ENCODE measurements at regions not wholly inside any gene's neighbourhood (a gene's known extent, or its start where the extent isn't known, plus 50 kb on each side); places are given as distances from the start of the nearest gene placed in this dataset.

DNA sequence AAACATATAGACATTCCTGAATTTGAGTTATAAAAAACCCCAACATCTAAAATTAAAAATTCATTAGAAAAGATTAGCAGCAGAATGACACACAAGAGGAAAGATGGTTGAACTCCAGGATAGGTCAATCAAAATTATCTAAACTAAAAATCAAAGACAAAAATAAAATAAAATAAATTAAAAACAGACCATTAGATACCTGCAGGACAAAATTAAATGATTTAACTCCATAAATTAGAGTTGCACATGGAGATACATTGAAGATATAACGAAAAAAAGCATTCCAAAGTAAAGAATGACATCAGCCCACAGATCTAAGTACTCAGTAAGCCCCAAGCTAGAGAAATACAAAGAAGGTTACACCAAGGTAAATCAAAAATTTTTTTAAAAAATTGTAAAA is 226.1 kb upstream of the SORCS1 start (continued):
- TF ChIP-seq, protein P1, sequence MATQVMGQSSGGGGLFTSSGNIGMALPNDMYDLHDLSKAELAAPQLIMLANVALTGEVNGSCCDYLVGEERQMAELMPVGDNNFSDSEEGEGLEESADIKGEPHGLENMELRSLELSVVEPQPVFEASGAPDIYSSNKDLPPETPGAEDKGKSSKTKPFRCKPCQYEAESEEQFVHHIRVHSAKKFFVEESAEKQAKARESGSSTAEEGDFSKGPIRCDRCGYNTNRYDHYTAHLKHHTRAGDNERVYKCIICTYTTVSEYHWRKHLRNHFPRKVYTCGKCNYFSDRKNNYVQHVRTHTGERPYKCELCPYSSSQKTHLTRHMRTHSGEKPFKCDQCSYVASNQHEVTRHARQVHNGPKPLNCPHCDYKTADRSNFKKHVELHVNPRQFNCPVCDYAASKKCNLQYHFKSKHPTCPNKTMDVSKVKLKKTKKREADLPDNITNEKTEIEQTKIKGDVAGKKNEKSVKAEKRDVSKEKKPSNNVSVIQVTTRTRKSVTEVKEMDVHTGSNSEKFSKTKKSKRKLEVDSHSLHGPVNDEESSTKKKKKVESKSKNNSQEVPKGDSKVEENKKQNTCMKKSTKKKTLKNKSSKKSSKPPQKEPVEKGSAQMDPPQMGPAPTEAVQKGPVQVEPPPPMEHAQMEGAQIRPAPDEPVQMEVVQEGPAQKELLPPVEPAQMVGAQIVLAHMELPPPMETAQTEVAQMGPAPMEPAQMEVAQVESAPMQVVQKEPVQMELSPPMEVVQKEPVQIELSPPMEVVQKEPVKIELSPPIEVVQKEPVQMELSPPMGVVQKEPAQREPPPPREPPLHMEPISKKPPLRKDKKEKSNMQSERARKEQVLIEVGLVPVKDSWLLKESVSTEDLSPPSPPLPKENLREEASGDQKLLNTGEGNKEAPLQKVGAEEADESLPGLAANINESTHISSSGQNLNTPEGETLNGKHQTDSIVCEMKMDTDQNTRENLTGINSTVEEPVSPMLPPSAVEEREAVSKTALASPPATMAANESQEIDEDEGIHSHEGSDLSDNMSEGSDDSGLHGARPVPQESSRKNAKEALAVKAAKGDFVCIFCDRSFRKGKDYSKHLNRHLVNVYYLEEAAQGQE (IDR thresholded peaks at IDR 0.05; ENCODE audit: unreplicated experiment) = no peak
- TF ChIP-seq JUNB (IDR thresholded peaks at IDR 0.05; ENCODE audit: unreplicated experiment) = no peak
- TF ChIP-seq EZH2phosphoT487 (IDR thresholded peaks at IDR 0.05; ENCODE audit: unreplicated experiment) = no peak
- TF ChIP-seq CREB1 (CRISPR knock-in tag; IDR thresholded peaks at IDR 0.05; ENCODE audit: low read depth) = no peak

DNA sequence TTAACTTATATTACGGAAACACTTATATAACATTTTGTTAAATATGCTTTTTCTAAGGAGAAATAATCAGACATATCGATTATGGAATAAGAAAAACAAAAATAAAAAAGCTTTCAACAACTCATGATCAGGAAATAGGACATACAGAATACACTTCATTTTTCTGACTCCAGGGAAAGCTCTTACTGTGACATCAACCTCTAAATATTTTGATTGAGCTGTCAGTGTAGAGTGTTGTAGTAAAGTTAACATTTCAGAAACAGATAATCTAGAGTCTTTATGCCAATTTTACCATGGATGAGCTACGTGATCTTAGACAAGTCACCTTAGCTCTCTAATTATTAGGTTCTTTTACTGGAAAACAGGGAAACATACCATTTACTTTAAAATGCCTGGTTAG is 218.9 kb upstream of the SORCS1 start:
- ATAC-seq = no peak
- Histone ChIP-seq H3F3A (replicated peaks; ENCODE audit: low read depth) (no peaks in the 10 kb centered on the region), H3K27me3 (ENCODE audit: insufficient read depth) (peaks cover 7% of the 10 kb centered on the region; the same call in 1 of the 2 replicates), H3K4me1 (ENCODE audit: insufficient read depth) (no peaks in the 10 kb centered on the region), H3K36me3 (ENCODE audit: insufficient read depth) (no peaks in the 10 kb centered on the region), H3K79me2 (replicated peaks; ENCODE audit: insufficient read depth) (no peaks in the 10 kb centered on the region), H2AFZ (no peak overlapping the region), H3K4me3 (no peak overlapping the region), H3K9me2 (ENCODE audit: insufficient read depth) (peaks cover 8% of the 10 kb centered on the region; the same call in 1 of the 2 replicates), H3K27ac (ENCODE audit: low read depth) (no peak overlapping the region), H3K4me2 (no peak overlapping the region), H4K20me1 (replicated peaks; ENCODE audit: insufficient read depth) (no peaks in the 10 kb centered on the region)
- H3K27ac Mint-ChIP-seq = no peak overlapping the region
- H3K4me1 Mint-ChIP-seq = peaks cover 7% of the 10 kb centered on the region; the same call in 1 of the 3 replicates
- no peak for DNase-seq (ENCODE audit: low spot score)
- H3K9me3 Mint-ChIP-seq = no peaks in the 10 kb centered on the region
- no peak overlapping the region for H3K4me3 Mint-ChIP-seq
- no peaks in the 10 kb centered on the region for H3K36me3 Mint-ChIP-seq (ENCODE audit: low read depth)
- no peaks in the 10 kb centered on the region for H3K27me3 Mint-ChIP-seq (ENCODE audit: insufficient read depth, low read depth, poor library complexity)
- TF ChIP-seq JUNB (IDR thresholded peaks at IDR 0.05; ENCODE audit: unreplicated experiment) (no peak), POLR2AphosphoS5 (IDR thresholded peaks at IDR 0.05; ENCODE audit: low read depth) (no peak), NANOG (IDR thresholded peaks at IDR 0.05; ENCODE audit: borderline replicate concordance) (no peak), STAT1 (IDR thresholded peaks at IDR 0.05; ENCODE audit: unreplicated experiment) (no peak), EZH2 (IDR thresholded peaks at IDR 0.05; ENCODE audit: low read depth, unreplicated experiment) (no peak), ZNF114 (CRISPR knock-in tag; IDR thresholded peaks at IDR 0.05) (no peak), EZH2phosphoT487 (IDR thresholded peaks at IDR 0.05; ENCODE audit: unreplicated experiment) (no peak), CREB1 (CRISPR knock-in tag; IDR thresholded peaks at IDR 0.05; ENCODE audit: low read depth) (no peak)
- TF ChIP-seq, protein P2, sequence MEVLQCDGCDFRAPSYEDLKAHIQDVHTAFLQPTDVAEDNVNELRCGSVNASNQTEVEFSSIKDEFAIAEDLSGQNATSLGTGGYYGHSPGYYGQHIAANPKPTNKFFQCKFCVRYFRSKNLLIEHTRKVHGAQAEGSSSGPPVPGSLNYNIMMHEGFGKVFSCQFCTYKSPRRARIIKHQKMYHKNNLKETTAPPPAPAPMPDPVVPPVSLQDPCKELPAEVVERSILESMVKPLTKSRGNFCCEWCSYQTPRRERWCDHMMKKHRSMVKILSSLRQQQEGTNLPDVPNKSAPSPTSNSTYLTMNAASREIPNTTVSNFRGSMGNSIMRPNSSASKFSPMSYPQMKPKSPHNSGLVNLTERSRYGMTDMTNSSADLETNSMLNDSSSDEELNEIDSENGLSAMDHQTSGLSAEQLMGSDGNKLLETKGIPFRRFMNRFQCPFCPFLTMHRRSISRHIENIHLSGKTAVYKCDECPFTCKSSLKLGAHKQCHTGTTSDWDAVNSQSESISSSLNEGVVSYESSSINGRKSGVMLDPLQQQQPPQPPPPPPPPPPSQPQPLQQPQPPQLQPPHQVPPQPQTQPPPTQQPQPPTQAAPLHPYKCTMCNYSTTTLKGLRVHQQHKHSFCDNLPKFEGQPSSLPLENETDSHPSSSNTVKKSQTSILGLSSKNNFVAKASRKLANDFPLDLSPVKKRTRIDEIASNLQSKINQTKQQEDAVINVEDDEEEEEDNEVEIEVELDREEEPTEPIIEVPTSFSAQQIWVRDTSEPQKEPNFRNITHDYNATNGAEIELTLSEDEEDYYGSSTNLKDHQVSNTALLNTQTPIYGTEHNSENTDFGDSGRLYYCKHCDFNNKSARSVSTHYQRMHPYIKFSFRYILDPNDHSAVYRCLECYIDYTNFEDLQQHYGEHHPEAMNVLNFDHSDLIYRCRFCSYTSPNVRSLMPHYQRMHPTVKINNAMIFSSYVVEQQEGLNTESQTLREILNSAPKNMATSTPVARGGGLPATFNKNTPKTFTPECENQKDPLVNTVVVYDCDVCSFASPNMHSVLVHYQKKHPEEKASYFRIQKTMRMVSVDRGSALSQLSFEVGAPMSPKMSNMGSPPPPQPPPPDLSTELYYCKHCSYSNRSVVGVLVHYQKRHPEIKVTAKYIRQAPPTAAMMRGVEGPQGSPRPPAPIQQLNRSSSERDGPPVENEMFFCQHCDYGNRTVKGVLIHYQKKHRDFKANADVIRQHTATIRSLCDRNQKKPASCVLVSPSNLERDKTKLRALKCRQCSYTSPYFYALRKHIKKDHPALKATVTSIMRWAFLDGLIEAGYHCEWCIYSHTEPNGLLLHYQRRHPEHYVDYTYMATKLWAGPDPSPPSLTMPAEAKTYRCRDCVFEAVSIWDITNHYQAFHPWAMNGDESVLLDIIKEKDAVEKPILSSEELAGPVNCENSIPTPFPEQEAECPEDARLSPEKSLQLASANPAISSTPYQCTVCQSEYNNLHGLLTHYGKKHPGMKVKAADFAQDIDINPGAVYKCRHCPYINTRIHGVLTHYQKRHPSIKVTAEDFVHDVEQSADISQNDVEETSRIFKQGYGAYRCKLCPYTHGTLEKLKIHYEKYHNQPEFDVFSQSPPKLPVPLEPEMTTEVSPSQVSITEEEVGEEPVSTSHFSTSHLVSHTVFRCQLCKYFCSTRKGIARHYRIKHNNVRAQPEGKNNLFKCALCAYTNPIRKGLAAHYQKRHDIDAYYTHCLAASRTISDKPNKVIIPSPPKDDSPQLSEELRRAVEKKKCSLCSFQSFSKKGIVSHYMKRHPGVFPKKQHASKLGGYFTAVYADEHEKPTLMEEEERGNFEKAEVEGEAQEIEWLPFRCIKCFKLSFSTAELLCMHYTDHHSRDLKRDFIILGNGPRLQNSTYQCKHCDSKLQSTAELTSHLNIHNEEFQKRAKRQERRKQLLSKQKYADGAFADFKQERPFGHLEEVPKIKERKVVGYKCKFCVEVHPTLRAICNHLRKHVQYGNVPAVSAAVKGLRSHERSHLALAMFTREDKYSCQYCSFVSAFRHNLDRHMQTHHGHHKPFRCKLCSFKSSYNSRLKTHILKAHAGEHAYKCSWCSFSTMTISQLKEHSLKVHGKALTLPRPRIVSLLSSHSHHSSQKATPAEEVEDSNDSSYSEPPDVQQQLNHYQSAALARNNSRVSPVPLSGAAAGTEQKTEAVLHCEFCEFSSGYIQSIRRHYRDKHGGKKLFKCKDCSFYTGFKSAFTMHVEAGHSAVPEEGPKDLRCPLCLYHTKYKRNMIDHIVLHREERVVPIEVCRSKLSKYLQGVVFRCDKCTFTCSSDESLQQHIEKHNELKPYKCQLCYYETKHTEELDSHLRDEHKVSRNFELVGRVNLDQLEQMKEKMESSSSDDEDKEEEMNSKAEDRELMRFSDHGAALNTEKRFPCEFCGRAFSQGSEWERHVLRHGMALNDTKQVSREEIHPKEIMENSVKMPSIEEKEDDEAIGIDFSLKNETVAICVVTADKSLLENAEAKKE (CRISPR knock-in tag; IDR thresholded peaks at IDR 0.05) = no peak
- TF ChIP-seq, protein P1 (IDR thresholded peaks at IDR 0.05; ENCODE audit: unreplicated experiment) = no peak
- TF ChIP-seq, protein P3, sequence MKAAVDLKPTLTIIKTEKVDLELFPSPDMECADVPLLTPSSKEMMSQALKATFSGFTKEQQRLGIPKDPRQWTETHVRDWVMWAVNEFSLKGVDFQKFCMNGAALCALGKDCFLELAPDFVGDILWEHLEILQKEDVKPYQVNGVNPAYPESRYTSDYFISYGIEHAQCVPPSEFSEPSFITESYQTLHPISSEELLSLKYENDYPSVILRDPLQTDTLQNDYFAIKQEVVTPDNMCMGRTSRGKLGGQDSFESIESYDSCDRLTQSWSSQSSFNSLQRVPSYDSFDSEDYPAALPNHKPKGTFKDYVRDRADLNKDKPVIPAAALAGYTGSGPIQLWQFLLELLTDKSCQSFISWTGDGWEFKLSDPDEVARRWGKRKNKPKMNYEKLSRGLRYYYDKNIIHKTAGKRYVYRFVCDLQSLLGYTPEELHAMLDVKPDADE (IDR thresholded peaks at IDR 0.05) = no peak

Data from GM23338 (cell line).